SK-N-SH treated with all-trans-retinoic acid at 6 μM for 48 hours (cell line): ENCODE measurements at regions not wholly inside any gene's neighbourhood (a gene's known extent, or its start where the extent isn't known, plus 50 kb on each side); places are given as distances from the start of the nearest gene placed in this dataset.

Experiments used
- ARNTL ChIP-seq: fragments of 450-650 bp; formaldehyde crosslinking; IDR thresholded peaks from 2 replicates; pipeline ENCODE4 v1.5.0; 2020; ENCODE audit warnings: low read depth, mild to moderate bottlenecking, moderate library complexity, borderline replicate concordance
- CSDC2 ChIP-seq: fragments of 250-450 bp; sonication (Bioruptor Pico); IDR thresholded peaks from 2 replicates; pipeline ENCODE4 v1.5.0; 2020; ENCODE audit warnings: mild to moderate bottlenecking, moderate library complexity
- ISL1 ChIP-seq: fragments of 250-450 bp; sonication (Bioruptor Pico); IDR thresholded peaks from 2 replicates; pipeline ENCODE4 v2.1.2; 2022; ENCODE audit warnings: mild to moderate bottlenecking, moderate library complexity
- OSR1 ChIP-seq: fragments of 250-450 bp; sonication (Bioruptor Pico); IDR thresholded peaks from 2 replicates; pipeline ENCODE4 v1.8.0; 2022; ENCODE audit warnings: moderate library complexity, mild to moderate bottlenecking, inconsistent platforms
- RARB ChIP-seq: fragments of 250-450 bp; sonication (Bioruptor Pico); IDR thresholded peaks from 2 replicates; pipeline ENCODE4 v1.8.0; 2021; ENCODE audit warnings: mild to moderate bottlenecking, moderate library complexity
- SNAI2 ChIP-seq: fragments of 250-450 bp; sonication (Bioruptor Pico); IDR thresholded peaks from 2 replicates; pipeline ENCODE4 v1.5.0; 2020; ENCODE audit warnings: mild to moderate bottlenecking, moderate library complexity
- TCF4 ChIP-seq: fragments of 250-450 bp; sonication (Bioruptor Pico); IDR thresholded peaks from 2 replicates; pipeline ENCODE4 v1.8.0; 2021; ENCODE audit warnings: mild to moderate bottlenecking, moderate library complexity, borderline replicate concordance
- ZFP30 ChIP-seq: fragments of 450-650 bp; formaldehyde crosslinking; IDR thresholded peaks from 2 replicates; pipeline ENCODE4 v1.5.0; 2022; ENCODE audit warnings: mild to moderate bottlenecking, moderate library complexity
- TF ChIP-seq, protein P1 (sequence below): fragments of 250-450 bp; sonication (Bioruptor Pico); IDR thresholded peaks from 2 replicates; pipeline ENCODE4 v1.5.1; 2021; ENCODE audit warnings: mild to moderate bottlenecking, moderate library complexity
- TF ChIP-seq, protein P2 (sequence below): fragments of 250-450 bp; sonication (Bioruptor Pico); IDR thresholded peaks from 2 replicates; pipeline ENCODE4 v1.8.0; 2020; ENCODE audit warnings: mild to moderate bottlenecking, moderate library complexity, borderline replicate concordance

DNA sequence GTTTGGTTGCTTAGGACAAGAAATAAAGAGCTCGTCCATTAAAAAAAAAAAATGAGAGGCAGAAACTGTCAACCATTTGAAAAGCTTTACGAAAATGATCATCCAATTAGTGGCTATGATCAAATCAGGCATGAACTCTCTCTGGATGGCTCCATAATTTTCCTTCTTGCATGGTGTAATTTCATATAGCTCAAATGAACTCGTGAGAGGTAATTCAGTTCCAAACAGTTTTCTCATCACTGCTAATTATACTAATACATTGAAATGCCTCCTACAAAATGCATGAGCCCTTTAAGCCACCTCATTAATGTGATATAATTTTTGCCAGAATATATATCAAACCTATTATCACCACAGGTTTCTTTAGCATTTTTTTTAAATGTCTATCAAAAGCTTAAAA lies 239.5 kb upstream of the MEIS2 start:
- TF ChIP-seq RARB (CRISPR knock-in tag) (no peak), ARNTL (CRISPR knock-in tag) (no peak), CSDC2 (CRISPR knock-in tag) (no peak), OSR1 (CRISPR knock-in tag) (no peak), ISL1 (CRISPR knock-in tag) (no peak), ZFP30 (no peak), TCF4 (no peak), SNAI2 (no peak)
- TF ChIP-seq, protein P1, sequence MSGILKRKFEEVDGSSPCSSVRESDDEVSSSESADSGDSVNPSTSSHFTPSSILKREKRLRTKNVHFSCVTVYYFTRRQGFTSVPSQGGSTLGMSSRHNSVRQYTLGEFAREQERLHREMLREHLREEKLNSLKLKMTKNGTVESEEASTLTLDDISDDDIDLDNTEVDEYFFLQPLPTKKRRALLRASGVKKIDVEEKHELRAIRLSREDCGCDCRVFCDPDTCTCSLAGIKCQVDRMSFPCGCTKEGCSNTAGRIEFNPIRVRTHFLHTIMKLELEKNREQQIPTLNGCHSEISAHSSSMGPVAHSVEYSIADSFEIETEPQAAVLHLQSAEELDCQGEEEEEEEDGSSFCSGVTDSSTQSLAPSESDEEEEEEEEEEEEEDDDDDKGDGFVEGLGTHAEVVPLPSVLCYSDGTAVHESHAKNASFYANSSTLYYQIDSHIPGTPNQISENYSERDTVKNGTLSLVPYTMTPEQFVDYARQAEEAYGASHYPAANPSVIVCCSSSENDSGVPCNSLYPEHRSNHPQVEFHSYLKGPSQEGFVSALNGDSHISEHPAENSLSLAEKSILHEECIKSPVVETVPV (CRISPR knock-in tag): no peak
- TF ChIP-seq, protein P2, sequence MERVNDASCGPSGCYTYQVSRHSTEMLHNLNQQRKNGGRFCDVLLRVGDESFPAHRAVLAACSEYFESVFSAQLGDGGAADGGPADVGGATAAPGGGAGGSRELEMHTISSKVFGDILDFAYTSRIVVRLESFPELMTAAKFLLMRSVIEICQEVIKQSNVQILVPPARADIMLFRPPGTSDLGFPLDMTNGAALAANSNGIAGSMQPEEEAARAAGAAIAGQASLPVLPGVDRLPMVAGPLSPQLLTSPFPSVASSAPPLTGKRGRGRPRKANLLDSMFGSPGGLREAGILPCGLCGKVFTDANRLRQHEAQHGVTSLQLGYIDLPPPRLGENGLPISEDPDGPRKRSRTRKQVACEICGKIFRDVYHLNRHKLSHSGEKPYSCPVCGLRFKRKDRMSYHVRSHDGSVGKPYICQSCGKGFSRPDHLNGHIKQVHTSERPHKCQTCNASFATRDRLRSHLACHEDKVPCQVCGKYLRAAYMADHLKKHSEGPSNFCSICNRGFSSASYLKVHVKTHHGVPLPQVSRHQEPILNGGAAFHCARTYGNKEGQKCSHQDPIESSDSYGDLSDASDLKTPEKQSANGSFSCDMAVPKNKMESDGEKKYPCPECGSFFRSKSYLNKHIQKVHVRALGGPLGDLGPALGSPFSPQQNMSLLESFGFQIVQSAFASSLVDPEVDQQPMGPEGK (CRISPR knock-in tag): no peak
